MCF 10A (cell line): ENCODE measurements at regions not wholly inside any gene's neighbourhood (a gene's known extent, or its start where the extent isn't known, plus 50 kb on each side); places are given as distances from the start of the nearest gene placed in this dataset.

Experiments used
- BruUV-seq: library from RNA; stranded (reverse); fragments of 400-500 nt; replicated peaks from 2 replicates; lab custom pipeline; 2021; lab: Mats Ljungman, UMichigan
- CTCF ChIA-PET: fragments of 300-600 bp; sonication (Branson Sonifier 250); formaldehyde crosslinking; extraction: SDS; loops from one replicate; lab custom pipeline; 2021; ENCODE audit warnings: antibody characterized with exemption, inconsistent platforms; lab: Yijun Ruan, JAX
- POLR2A ChIA-PET: fragments of 300-600, 350-650 bp; sonication (Branson Sonifier 250); formaldehyde crosslinking; extraction: SDS; loops from one replicate; lab custom pipeline; 2020; ENCODE audit warnings: antibody characterized with exemption, inconsistent platforms; lab: Yijun Ruan, JAX
- DNase-seq: peaks from one replicate; pipeline ENCODE4 v3.0.0-alpha.2; 2018; ENCODE audit not compliant: unreplicated experiment
- H3K27ac Mint-ChIP-seq: one replicate; pipeline ENCODE4 v1.8.0; 2022; ENCODE audit warnings: mild to moderate bottlenecking, low read depth, mixed read lengths; ENCODE audit not compliant: unreplicated experiment
- H3K27me3 Mint-ChIP-seq: one replicate; pipeline ENCODE4 v1.8.0; 2022; ENCODE audit warnings: mixed read lengths; ENCODE audit not compliant: insufficient read depth, unreplicated experiment
- H3K36me3 Mint-ChIP-seq: one replicate; pipeline ENCODE4 v1.8.0; 2022; ENCODE audit warnings: mild to moderate bottlenecking, moderate library complexity, mixed read lengths; ENCODE audit not compliant: insufficient read depth, unreplicated experiment
- H3K4me1 Mint-ChIP-seq: one replicate; pipeline ENCODE4 v1.8.0; 2022; ENCODE audit warnings: mixed read lengths; ENCODE audit not compliant: insufficient read depth, unreplicated experiment
- H3K4me3 Mint-ChIP-seq: one replicate; pipeline ENCODE4 v1.8.0; 2022; ENCODE audit warnings: mild to moderate bottlenecking, moderate library complexity, mixed read lengths; ENCODE audit not compliant: unreplicated experiment
- H3K9me3 Mint-ChIP-seq: one replicate; pipeline ENCODE4 v1.8.0; 2022; ENCODE audit warnings: mixed read lengths; ENCODE audit not compliant: unreplicated experiment
- CTCF ChIP-seq: fragments of 200-600 bp; IDR thresholded peaks from one replicate; pipeline ENCODE4 v1.8.0; 2022; ENCODE audit warnings: antibody characterized with exemption, mild to moderate bottlenecking; ENCODE audit not compliant: unreplicated experiment
- intact Hi-C: fragments of 100-400 bp; cut with micrococcal nuclease; formaldehyde crosslinking; loops from 2 replicates; pipeline ENCODE4 v1.14.1; 2022

DNA sequence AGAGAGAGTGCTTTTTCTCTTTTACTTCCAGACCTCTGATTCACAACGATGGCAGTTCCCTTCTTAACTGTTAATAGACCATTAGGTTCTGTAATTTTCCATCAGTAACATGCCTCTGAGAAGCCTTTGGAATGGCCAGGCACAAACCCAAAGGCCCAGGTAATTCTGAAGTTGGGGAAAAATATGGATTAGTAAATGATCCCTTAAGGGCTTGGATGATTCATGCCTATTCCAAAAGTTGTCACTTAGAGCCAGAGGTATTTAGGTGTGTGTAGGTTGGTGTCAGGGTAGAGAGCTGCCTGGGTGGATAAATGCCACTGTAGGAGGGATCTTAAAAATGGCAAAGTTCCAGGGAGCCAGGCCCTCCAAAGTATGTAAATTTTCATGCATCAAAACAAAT, 228.8 kb downstream of the PLK2 start:
- TF ChIP-seq CTCF: no peak
- ChIA-PET POLR2A (interaction anchor here (0.5 to 1.5 kb wide), 6 partner anchors 8 to 732 kb away, joined by 3 to 5 read pairs (median 4); no protein-coding TSS in a partner anchor), CTCF (interaction anchor here (0.9 kb wide), 1 partner anchor 13 kb away, joined by 3 read pairs; no protein-coding TSS in a partner anchor)
- Mint-ChIP-seq H3K36me3 (no peaks in the 10 kb centered on the region), H3K27ac (no peak overlapping the region), H3K4me3 (no peak overlapping the region), H3K27me3 (no peaks in the 10 kb centered on the region), H3K4me1 (peaks cover 17% of the 10 kb centered on the region), H3K9me3 (no peaks in the 10 kb centered on the region)
- intact Hi-C loops: no loop called here
- no TSS peak for BruUV-seq
- DNase-seq: peak; percentile 11

GRCh38 chr5:58228896-58229295, 231.0 kb downstream of the PLK2 start:
- ChIA-PET POLR2A (no interaction called here), CTCF (interaction anchor here (0.8 kb wide), 1 partner anchor 404 kb away, joined by 3 read pairs; no protein-coding TSS in a partner anchor)
- no peak overlapping the region for H3K27ac Mint-ChIP-seq
- intact Hi-C loops: no loop called here
- no TSS peak for BruUV-seq
- H3K27me3 Mint-ChIP-seq: no peaks in the 10 kb centered on the region
- H3K4me1 Mint-ChIP-seq: peaks cover 10% of the 10 kb centered on the region
- H3K36me3 Mint-ChIP-seq: no peaks in the 10 kb centered on the region
- H3K4me3 Mint-ChIP-seq: no peak overlapping the region
- no peaks in the 10 kb centered on the region for H3K9me3 Mint-ChIP-seq
- DNase-seq: no peak
- no peak for TF ChIP-seq CTCF

- DNase-seq: no peak
- Mint-ChIP-seq H3K4me1 (peaks cover 10% of the 10 kb centered on the region), H3K9me3 (no peaks in the 10 kb centered on the region), H3K27ac (no peak overlapping the region), H3K27me3 (no peaks in the 10 kb centered on the region), H3K36me3 (no peaks in the 10 kb centered on the region), H3K4me3 (no peak overlapping the region)
- intact Hi-C loops: no loop called here
- CTCF ChIA-PET: interaction anchor here (0.8 kb wide), 1 partner anchor 403 kb away, joined by 3 read pairs; no protein-coding TSS in a partner anchor
- POLR2A ChIA-PET: no interaction called here
- no peak for TF ChIP-seq CTCF
- BruUV-seq: no TSS peak
Observed at GRCh38 chr5:58227858-58228257, 232.0 kb downstream of the PLK2 start.

DNA sequence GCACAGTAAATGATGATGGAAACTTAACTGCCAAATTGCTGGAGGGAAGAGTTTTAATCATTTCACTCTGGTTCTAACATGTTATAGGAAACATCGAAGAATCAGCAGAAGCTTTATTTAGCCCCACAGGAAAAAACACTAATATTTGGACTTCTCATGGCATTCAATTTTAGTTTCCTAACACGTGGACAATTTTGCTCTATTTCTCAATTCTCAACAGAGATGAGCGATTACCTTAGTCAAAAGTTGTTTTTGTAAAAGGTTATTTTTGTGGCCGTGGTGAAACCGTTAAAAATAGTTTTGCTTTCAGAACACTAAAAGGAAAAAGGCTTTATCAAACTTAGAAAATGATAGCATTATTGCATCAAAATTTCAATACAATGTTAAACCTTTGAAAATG, 235.2 kb downstream of the PLK2 start:
- DNase-seq: no peak
- POLR2A ChIA-PET: interaction anchor here (0.6 to 1.2 kb wide), 4 partner anchors 10 to 292 kb away, joined by 3 to 12 read pairs (median 3); no protein-coding TSS in a partner anchor
- BruUV-seq: no TSS peak
- intact Hi-C loops: no loop called here
- Mint-ChIP-seq H3K4me3 (no peak overlapping the region), H3K27me3 (no peaks in the 10 kb centered on the region), H3K36me3 (no peaks in the 10 kb centered on the region), H3K4me1 (peaks cover 5% of the 10 kb centered on the region), H3K9me3 (no peaks in the 10 kb centered on the region), H3K27ac (no peak overlapping the region)
- TF ChIP-seq CTCF: no peak
- CTCF ChIA-PET: interaction anchor here (0.6 to 0.8 kb wide), 2 partner anchors 22 to 223 kb away, joined by 3 to 5 read pairs; no protein-coding TSS in a partner anchor
